ENCODE measurements at regions not wholly inside any gene's neighbourhood (a gene's known extent, or its start where the extent isn't known, plus 50 kb on each side); places are given as distances from the start of the nearest gene placed in this dataset.

DNA sequence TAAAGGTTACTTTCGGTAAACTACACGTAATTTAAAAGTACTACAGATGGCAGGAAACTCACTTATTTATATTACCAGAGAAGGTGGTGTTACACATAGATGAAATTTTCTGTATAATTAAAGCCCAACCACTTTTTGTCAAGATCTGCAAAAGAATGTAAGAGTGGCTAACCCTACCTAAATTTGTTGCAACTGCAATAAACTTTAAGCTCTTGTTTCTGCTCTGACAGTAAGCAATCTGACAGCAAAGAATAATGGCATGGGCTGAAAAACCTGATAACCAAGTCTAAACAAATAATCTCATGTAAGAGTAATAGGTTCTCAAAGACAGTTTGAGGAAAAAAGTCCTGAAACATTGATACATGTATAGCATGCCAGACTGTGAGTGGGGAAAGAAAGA is 897.3 kb downstream of the TUSC7 start:
- DNase-seq, result no peak
- Histone ChIP-seq H3K4me3 (replicated peaks in 1 of 3) (no peak overlapping the region), H3K27me3 (no peaks in the 10 kb centered on the region), H3K36me3 (no peaks in the 10 kb centered on the region), H3K9me3 (no peaks in the 10 kb centered on the region), H3K4me1 (no peaks in the 10 kb centered on the region), H3K27ac (no peak overlapping the region)
- 47 to 71% methylated on average over 2 of the region's 2 CpGs for WGBS, 2 donors
- no peak for TF ChIP-seq POLR2A (IDR thresholded peaks at IDR 0.05)
- TF ChIP-seq, protein P1, sequence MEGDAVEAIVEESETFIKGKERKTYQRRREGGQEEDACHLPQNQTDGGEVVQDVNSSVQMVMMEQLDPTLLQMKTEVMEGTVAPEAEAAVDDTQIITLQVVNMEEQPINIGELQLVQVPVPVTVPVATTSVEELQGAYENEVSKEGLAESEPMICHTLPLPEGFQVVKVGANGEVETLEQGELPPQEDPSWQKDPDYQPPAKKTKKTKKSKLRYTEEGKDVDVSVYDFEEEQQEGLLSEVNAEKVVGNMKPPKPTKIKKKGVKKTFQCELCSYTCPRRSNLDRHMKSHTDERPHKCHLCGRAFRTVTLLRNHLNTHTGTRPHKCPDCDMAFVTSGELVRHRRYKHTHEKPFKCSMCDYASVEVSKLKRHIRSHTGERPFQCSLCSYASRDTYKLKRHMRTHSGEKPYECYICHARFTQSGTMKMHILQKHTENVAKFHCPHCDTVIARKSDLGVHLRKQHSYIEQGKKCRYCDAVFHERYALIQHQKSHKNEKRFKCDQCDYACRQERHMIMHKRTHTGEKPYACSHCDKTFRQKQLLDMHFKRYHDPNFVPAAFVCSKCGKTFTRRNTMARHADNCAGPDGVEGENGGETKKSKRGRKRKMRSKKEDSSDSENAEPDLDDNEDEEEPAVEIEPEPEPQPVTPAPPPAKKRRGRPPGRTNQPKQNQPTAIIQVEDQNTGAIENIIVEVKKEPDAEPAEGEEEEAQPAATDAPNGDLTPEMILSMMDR (IDR thresholded peaks at IDR 0.05), result no peak
- intact Hi-C loops (cut with DNase I), result no loop called here

DNA sequence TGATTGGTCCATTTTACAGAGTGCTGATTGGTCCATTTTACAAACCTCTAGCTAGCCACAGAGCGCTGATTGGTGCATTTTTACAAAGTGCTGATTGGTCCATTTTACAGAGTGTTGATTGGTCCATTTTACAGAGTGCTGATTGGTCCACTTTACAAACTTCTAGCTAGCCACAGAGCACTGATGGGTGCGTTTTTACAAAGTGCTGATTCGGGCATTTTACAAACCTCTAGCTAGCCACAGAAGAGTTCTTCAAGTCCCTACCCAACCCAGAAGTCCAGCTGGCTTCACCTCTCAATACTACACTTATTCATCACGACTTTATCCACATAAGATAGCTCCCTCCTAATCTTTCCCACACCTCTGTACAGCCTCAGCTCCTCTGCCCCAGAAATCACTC is 899.8 kb downstream of the TUSC7 start:
- Histone ChIP-seq H3K27me3 (no peaks in the 10 kb centered on the region), H3K27ac (no peak overlapping the region), H3K9me3 (no peaks in the 10 kb centered on the region), H3K4me3 (replicated peaks in 1 of 3) (no peak overlapping the region), H3K36me3 (no peaks in the 10 kb centered on the region), H3K4me1 (no peaks in the 10 kb centered on the region)
- 54 to 84% methylated on average over 4 of the region's 4 CpGs for WGBS, 2 donors
- no peak for TF ChIP-seq POLR2A (IDR thresholded peaks at IDR 0.05)
- TF ChIP-seq, protein P1 (IDR thresholded peaks at IDR 0.05), result no peak
- DNase-seq, result no peak
- intact Hi-C loops (cut with DNase I), result no loop called here

GRCh38 chr3:117610156-117610555 is 900.6 kb downstream of the TUSC7 start:
- H3K36me3 ChIP-seq, result no peaks in the 10 kb centered on the region
- H3K27ac ChIP-seq, result no peak overlapping the region
- no peaks in the 10 kb centered on the region for H3K27me3 ChIP-seq
- H3K9me3 ChIP-seq, result no peaks in the 10 kb centered on the region
- 42 to 45% methylated on average over 4 of the region's 4 CpGs for WGBS, 2 donors
- no peak for DNase-seq
- H3K4me1 ChIP-seq, result no peaks in the 10 kb centered on the region
- H3K4me3 ChIP-seq (replicated peaks in 1 of 3), result no peak overlapping the region
- intact Hi-C loops (cut with DNase I), result no loop called here
- TF ChIP-seq, protein P1 (IDR thresholded peaks at IDR 0.05), result no peak

- no peak for DNase-seq
- no peaks in the 10 kb centered on the region for H3K9me3 ChIP-seq
- no peak overlapping the region for H3K27ac ChIP-seq
- H3K36me3 ChIP-seq, result no peaks in the 10 kb centered on the region
- intact Hi-C loops (cut with DNase I), result no loop called here
- WGBS, 2 donors, result 95 to 97% methylated on average over 2 of the region's 2 CpGs
- H3K27me3 ChIP-seq, result no peaks in the 10 kb centered on the region
- H3K4me1 ChIP-seq, result no peaks in the 10 kb centered on the region
- no peak for TF ChIP-seq POLR2A (IDR thresholded peaks at IDR 0.05)
- TF ChIP-seq, protein P1 (IDR thresholded peaks at IDR 0.05), result no peak
- no peak overlapping the region for H3K4me3 ChIP-seq (replicated peaks in 1 of 3)
Measured at GRCh38 chr3:117611211-117611610, 901.6 kb downstream of the TUSC7 start.

- Histone ChIP-seq H3K27me3 (no peaks in the 10 kb centered on the region), H3K4me3 (replicated peaks in 1 of 3) (no peak overlapping the region), H3K4me1 (no peaks in the 10 kb centered on the region), H3K9me3 (no peaks in the 10 kb centered on the region), H3K36me3 (no peaks in the 10 kb centered on the region), H3K27ac (no peak overlapping the region)
- no peak for TF ChIP-seq POLR2A (IDR thresholded peaks at IDR 0.05)
- TF ChIP-seq, protein P1 (IDR thresholded peaks at IDR 0.05), result no peak
- DNase-seq, result no peak
- intact Hi-C loops (cut with DNase I), result no loop called here
- 97 to 98% methylated on average over 2 of the region's 2 CpGs for whole genome bisulfite sequencing, 2 donors
Measured at GRCh38 chr3:117616227-117616626, 906.6 kb downstream of the TUSC7 start.

All from thyroid gland (tissue), 4 donors.